ENCODE measurements at regions not wholly inside any gene's neighbourhood (a gene's known extent, or its start where the extent isn't known, plus 50 kb on each side); places are given as distances from the start of the nearest gene placed in this dataset.

DNA sequence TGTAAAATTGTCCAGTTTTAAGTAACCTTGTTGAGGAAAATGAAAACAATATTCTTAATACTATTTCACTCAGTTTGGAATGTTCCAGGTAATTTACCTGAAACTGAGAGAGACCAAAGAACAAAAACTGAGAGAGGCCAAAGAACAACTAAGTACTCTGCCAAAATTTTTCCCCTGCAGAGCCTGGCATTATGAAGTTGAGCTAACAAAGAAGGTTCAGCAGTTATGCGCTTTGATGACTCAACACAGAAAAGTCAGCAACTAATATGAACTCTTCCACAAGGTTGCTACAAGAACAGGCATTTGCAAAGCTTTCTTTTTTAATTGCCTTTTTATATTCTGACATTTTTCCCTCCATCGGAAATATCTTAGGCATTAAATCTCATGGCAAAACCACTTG, 270.9 kb downstream of the CHRM3 start:
- Histone ChIP-seq H3K4me2 (ENCODE audit: control insufficient read depth, extremely low read depth, insufficient read depth, low read depth, low read length) (no peak overlapping the region), H3K36me3 (ENCODE audit: control insufficient read depth in 2 of 2, extremely low read depth in 1 of 2, insufficient read depth in 2 of 2, low read length in 2 of 2) (no peaks in the 10 kb centered on the region), H3K27me3 (ENCODE audit: control insufficient read depth, extremely low read depth, insufficient read depth, low read length) (no peaks in the 10 kb centered on the region), H2AFZ (ENCODE audit: control insufficient read depth, low read length) (no peak overlapping the region), H3K9ac (ENCODE audit: control insufficient read depth, extremely low read depth, insufficient read depth, low read length) (no peak overlapping the region), H3K79me2 (ENCODE audit: control insufficient read depth, insufficient read depth, low read length) (no peaks in the 10 kb centered on the region), H3K9me1 (ENCODE audit: control insufficient read depth, extremely low read depth, insufficient read depth, low read length) (no peaks in the 10 kb centered on the region), H3K4me3 (ENCODE audit: control insufficient read depth in 2 of 3, extremely low read depth in 1 of 3, insufficient read depth in 2 of 3, low read depth in 1 of 3, low read length in 3 of 3) (no peak overlapping the region), H3K4me1 (ENCODE audit: control insufficient read depth, extremely low read depth, insufficient read depth, low read length) (no peaks in the 10 kb centered on the region), H3K9me3 (ENCODE audit: control insufficient read depth, low read depth, low read length) (no peaks in the 10 kb centered on the region), H4K20me1 (ENCODE audit: control insufficient read depth, extremely low read depth, insufficient read depth, low read length) (no peaks in the 10 kb centered on the region), H3K27ac (ENCODE audit: control insufficient read depth, insufficient read depth, low read length) (no peak overlapping the region)
- no peak for DNase-seq (ENCODE audit: low read depth, low spot score)
- TF ChIP-seq EZH2 (IDR thresholded peaks at IDR 0.05; ENCODE audit: low read length): no peak
- TF ChIP-seq, protein P1, sequence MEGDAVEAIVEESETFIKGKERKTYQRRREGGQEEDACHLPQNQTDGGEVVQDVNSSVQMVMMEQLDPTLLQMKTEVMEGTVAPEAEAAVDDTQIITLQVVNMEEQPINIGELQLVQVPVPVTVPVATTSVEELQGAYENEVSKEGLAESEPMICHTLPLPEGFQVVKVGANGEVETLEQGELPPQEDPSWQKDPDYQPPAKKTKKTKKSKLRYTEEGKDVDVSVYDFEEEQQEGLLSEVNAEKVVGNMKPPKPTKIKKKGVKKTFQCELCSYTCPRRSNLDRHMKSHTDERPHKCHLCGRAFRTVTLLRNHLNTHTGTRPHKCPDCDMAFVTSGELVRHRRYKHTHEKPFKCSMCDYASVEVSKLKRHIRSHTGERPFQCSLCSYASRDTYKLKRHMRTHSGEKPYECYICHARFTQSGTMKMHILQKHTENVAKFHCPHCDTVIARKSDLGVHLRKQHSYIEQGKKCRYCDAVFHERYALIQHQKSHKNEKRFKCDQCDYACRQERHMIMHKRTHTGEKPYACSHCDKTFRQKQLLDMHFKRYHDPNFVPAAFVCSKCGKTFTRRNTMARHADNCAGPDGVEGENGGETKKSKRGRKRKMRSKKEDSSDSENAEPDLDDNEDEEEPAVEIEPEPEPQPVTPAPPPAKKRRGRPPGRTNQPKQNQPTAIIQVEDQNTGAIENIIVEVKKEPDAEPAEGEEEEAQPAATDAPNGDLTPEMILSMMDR (optimal IDR thresholded peaks at IDR 0.05 in 1 of 3, IDR thresholded peaks at IDR 0.05 in 1 of 3, conservative IDR thresholded peaks at IDR 0.05 in 1 of 3; ENCODE audit: extremely low read depth in 1 of 3, insufficient read depth in 2 of 3, low read length in 3 of 3): no peak
- dilution Hi-C loops (cut with MboI; ENCODE audit: extremely low pct_ligation_motif_present, low sequenced_read_pairs): no loop called here
- no peak for FAIRE-seq

DNA sequence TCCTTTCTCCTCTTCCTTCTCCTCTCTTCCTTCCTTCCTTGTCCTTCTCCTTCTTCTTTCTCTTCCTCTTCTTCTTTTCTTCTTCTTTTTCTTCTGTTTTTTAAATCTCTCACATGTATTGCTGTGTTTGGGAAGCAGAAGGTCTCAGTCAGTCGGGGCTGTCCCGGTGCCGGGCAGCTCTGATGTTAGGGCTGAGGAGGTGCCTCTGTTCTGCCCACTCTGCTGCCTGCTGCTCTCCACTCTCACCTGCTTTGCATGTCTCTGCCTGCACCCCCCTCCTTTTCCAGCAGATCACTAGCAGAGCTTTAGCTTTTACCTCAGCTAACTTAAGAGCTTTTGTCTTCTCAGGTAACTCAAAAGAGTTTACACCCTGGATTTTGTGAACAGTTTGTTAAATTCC, 276.6 kb downstream of the CHRM3 start:
- H3K9ac ChIP-seq (ENCODE audit: control insufficient read depth, extremely low read depth, insufficient read depth, low read length): no peak overlapping the region
- H3K27me3 ChIP-seq (ENCODE audit: control insufficient read depth, extremely low read depth, insufficient read depth, low read length): no peaks in the 10 kb centered on the region
- no peak overlapping the region for H3K27ac ChIP-seq (ENCODE audit: control insufficient read depth, insufficient read depth, low read length)
- no peak overlapping the region for H3K4me2 ChIP-seq (ENCODE audit: control insufficient read depth, extremely low read depth, insufficient read depth, low read depth, low read length)
- H3K9me1 ChIP-seq (ENCODE audit: control insufficient read depth, extremely low read depth, insufficient read depth, low read length): no peaks in the 10 kb centered on the region
- H3K79me2 ChIP-seq (ENCODE audit: control insufficient read depth, insufficient read depth, low read length): no peaks in the 10 kb centered on the region
- no peaks in the 10 kb centered on the region for H4K20me1 ChIP-seq (ENCODE audit: control insufficient read depth, extremely low read depth, insufficient read depth, low read length)
- H3K9me3 ChIP-seq (ENCODE audit: control insufficient read depth, low read depth, low read length): peaks cover 3% of the 10 kb centered on the region
- no peak for FAIRE-seq
- dilution Hi-C loops (cut with MboI; ENCODE audit: extremely low pct_ligation_motif_present, low sequenced_read_pairs): no loop called here
- no peak overlapping the region for H2AFZ ChIP-seq (ENCODE audit: control insufficient read depth, low read length)
- no peaks in the 10 kb centered on the region for H3K36me3 ChIP-seq (ENCODE audit: control insufficient read depth in 2 of 2, extremely low read depth in 1 of 2, insufficient read depth in 2 of 2, low read length in 2 of 2)
- no peak for DNase-seq (ENCODE audit: low read depth, low spot score)
- no peak for TF ChIP-seq EZH2 (IDR thresholded peaks at IDR 0.05; ENCODE audit: low read length)
- TF ChIP-seq, protein P1 (optimal IDR thresholded peaks at IDR 0.05 in 1 of 3, IDR thresholded peaks at IDR 0.05 in 1 of 3, conservative IDR thresholded peaks at IDR 0.05 in 1 of 3; ENCODE audit: extremely low read depth in 1 of 3, insufficient read depth in 2 of 3, low read length in 3 of 3): no peak
- H3K4me1 ChIP-seq (ENCODE audit: control insufficient read depth, extremely low read depth, insufficient read depth, low read length): no peaks in the 10 kb centered on the region
- no peak overlapping the region for H3K4me3 ChIP-seq (ENCODE audit: control insufficient read depth in 2 of 3, extremely low read depth in 1 of 3, insufficient read depth in 2 of 3, low read depth in 1 of 3, low read length in 3 of 3)

All from keratinocyte (primary cell).